ENCODE measurements at regions not wholly inside any gene's neighbourhood (a gene's known extent, or its start where the extent isn't known, plus 50 kb on each side); places are given as distances from the start of the nearest gene placed in this dataset.

GRCh38 chr4:92101737-92102172 is 202.0 kb upstream of the GRID2 start:
- ChIA-PET CTCF (no interaction called here), POLR2A (ENCODE audit: unreplicated experiment) (no interaction called here)
- Histone ChIP-seq H3K4me3 (no peak overlapping the region), H3F3A (ENCODE audit: insufficient read depth, low read depth) (no peaks in the 10 kb centered on the region), H3K9me3 (ENCODE audit: insufficient read depth, low read depth) (no peaks in the 10 kb centered on the region), H3K4me2 (no peak overlapping the region), H3K79me2 (ENCODE audit: low read depth) (no peaks in the 10 kb centered on the region), H3K4me1 (replicated peaks; ENCODE audit: insufficient read depth) (no peaks in the 10 kb centered on the region), H3K27me3 (ENCODE audit: insufficient read depth, low read depth) (no peaks in the 10 kb centered on the region), H3K27ac (no peak overlapping the region), H2AFZ (no peak overlapping the region), H3K9me2 (ENCODE audit: insufficient read depth) (no peaks in the 10 kb centered on the region), H3K36me3 (ENCODE audit: low read depth) (no peaks in the 10 kb centered on the region), H4K20me1 (ENCODE audit: insufficient read depth) (no peaks in the 10 kb centered on the region)
- peak in 1 of 2 experiments; percentile 50 for DNase-seq
- intact Hi-C loops (cut with micrococcal nuclease; ENCODE audit: unreplicated experiment): no loop called here
- no peak for TF ChIP-seq CTCF (conservative IDR thresholded peaks at IDR 0.05)
- no peak for TF ChIP-seq EZH2 (IDR thresholded peaks at IDR 0.05; ENCODE audit: low read depth)
- no TSS peak for BruUV-seq (replicated peaks)

- Histone ChIP-seq H3F3A (ENCODE audit: insufficient read depth, low read depth) (no peaks in the 10 kb centered on the region), H3K36me3 (ENCODE audit: low read depth) (no peaks in the 10 kb centered on the region), H3K9me2 (ENCODE audit: insufficient read depth) (no peaks in the 10 kb centered on the region), H3K4me1 (replicated peaks; ENCODE audit: insufficient read depth) (no peaks in the 10 kb centered on the region), H3K4me2 (no peak overlapping the region), H3K9me3 (ENCODE audit: insufficient read depth, low read depth) (no peaks in the 10 kb centered on the region), H2AFZ (no peak overlapping the region), H3K79me2 (ENCODE audit: low read depth) (no peaks in the 10 kb centered on the region), H3K27ac (no peak overlapping the region), H3K4me3 (no peak overlapping the region), H3K27me3 (ENCODE audit: insufficient read depth, low read depth) (no peaks in the 10 kb centered on the region), H4K20me1 (ENCODE audit: insufficient read depth) (no peaks in the 10 kb centered on the region)
- DNase-seq: no peak
- intact Hi-C loops (cut with micrococcal nuclease; ENCODE audit: unreplicated experiment): no loop called here
- BruUV-seq (replicated peaks): no TSS peak
- ChIA-PET CTCF (no interaction called here), POLR2A (ENCODE audit: unreplicated experiment) (no interaction called here)
- TF ChIP-seq CTCF (conservative IDR thresholded peaks at IDR 0.05): no peak
- no peak for TF ChIP-seq EZH2 (IDR thresholded peaks at IDR 0.05; ENCODE audit: low read depth)
Measured at GRCh38 chr4:92104506-92104905, 199.3 kb upstream of the GRID2 start.

GRCh38 chr4:92106816-92107215 is 196.9 kb upstream of the GRID2 start:
- H3K27me3 ChIP-seq (ENCODE audit: insufficient read depth, low read depth): no peaks in the 10 kb centered on the region
- H3F3A ChIP-seq (ENCODE audit: insufficient read depth, low read depth): no peaks in the 10 kb centered on the region
- ChIA-PET CTCF (no interaction called here), POLR2A (ENCODE audit: unreplicated experiment) (no interaction called here)
- H3K9me3 ChIP-seq (ENCODE audit: insufficient read depth, low read depth): no peaks in the 10 kb centered on the region
- H3K27ac ChIP-seq: no peak overlapping the region
- TF ChIP-seq EZH2 (IDR thresholded peaks at IDR 0.05; ENCODE audit: low read depth) (no peak), CTCF (conservative IDR thresholded peaks at IDR 0.05) (no peak)
- H4K20me1 ChIP-seq (ENCODE audit: insufficient read depth): no peaks in the 10 kb centered on the region
- no peaks in the 10 kb centered on the region for H3K79me2 ChIP-seq (ENCODE audit: low read depth)
- no peaks in the 10 kb centered on the region for H3K4me1 ChIP-seq (replicated peaks; ENCODE audit: insufficient read depth)
- no peak for DNase-seq
- H3K36me3 ChIP-seq (ENCODE audit: low read depth): no peaks in the 10 kb centered on the region
- no peak overlapping the region for H2AFZ ChIP-seq
- no peaks in the 10 kb centered on the region for H3K9me2 ChIP-seq (ENCODE audit: insufficient read depth)
- no peak overlapping the region for H3K4me3 ChIP-seq
- BruUV-seq (replicated peaks): no TSS peak
- H3K4me2 ChIP-seq: no peak overlapping the region
- intact Hi-C loops (cut with micrococcal nuclease; ENCODE audit: unreplicated experiment): no loop called here

Data from PC-9 (cell line).